NCI-H1436 treated with DMSO at 0.1 percent for 48 hours (cell line): ENCODE measurements at regions not wholly inside any gene's neighbourhood (a gene's known extent, or its start where the extent isn't known, plus 50 kb on each side); places are given as distances from the start of the nearest gene placed in this dataset.
"Not testable (repeated sequence)": the region's sequence is repeated elsewhere in the genome, so short reads cannot be mapped to it uniquely, and the experiment has no call there.

Experiments used
- DNase-seq: peaks from one replicate; lab custom pipeline; 2025; lab: John Stamatoyannopoulos, UW

DNA sequence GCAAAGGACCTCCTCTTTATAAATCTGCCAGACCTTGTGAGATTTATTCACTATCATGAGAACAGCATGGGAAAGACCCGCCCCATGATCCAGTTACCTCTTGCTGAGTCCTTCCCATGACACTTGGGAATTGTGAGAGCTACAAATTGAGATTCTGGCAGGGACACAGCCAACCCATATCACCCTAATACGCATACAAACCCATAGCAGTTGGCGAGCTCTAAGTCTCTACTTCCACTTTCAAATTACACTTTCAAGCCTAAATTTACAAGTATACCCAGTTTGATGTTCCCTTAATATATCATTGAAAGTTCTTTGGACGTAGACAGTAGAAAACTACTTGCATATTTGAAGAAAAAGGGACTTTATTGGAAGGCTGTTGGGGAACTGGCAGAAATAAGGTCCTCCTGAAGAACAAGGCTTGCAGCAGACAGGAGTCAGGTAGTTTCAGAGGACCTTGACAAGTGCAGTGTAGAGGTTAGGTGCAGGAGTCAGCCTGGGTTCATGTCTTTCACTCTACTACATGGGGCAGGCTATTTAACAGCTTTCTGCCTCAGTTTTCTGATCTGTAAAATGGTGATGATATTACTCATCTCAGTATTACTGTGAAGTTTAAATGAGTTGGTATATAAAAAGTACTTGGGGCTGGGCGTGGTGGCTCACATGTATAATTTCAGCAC lies 107.9 kb upstream of the EEF2KMT start:
- DNase-seq, result no peak

DNA sequence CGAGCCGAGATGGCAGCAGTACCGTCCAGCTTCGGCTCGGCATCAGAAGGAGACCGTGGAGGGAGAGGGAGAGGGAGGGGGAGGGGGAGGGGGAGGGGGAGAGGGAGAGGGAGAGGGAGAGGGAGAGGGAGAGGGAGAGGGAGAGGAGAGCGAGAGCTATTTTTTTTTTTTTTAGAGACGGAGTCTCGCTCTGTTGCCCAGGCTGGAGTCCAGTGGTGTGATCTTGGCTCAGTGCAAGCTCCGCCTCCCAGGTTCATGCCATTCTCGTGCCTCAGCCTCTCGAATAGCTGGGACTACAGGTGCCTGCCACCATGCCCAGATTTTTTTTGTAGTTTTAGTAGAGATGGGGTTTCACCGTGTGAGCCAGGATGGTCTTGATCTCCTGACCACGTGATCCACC lies 106.1 kb upstream of the EEF2KMT start:
- DNase-seq, result not testable (repeated sequence)

- no peak for DNase-seq
These were observed 102.5 kb upstream of the EEF2KMT start for GRCh38 chr16:5200123-5200522.

DNA sequence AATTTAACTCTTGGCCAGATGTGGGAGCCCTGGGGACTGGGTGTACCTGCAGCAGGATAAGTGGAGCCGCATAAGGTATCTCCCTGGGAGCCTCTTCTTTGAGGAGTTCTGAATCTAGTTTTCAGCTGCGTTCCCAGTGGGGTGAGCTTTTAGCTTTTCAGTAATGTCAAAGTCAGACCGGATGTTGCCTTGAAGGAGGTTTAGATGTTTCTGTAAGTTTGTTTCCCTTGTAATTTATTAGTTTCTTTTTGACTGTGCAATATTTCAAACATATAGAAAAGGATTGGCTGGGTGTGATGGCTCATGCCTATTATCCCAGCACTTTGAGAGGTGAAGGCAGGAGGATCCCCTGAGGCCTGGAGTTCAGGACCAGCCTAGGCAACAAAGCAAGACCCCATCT lies 98.6 kb upstream of the EEF2KMT start:
- DNase-seq, result no peak

DNA sequence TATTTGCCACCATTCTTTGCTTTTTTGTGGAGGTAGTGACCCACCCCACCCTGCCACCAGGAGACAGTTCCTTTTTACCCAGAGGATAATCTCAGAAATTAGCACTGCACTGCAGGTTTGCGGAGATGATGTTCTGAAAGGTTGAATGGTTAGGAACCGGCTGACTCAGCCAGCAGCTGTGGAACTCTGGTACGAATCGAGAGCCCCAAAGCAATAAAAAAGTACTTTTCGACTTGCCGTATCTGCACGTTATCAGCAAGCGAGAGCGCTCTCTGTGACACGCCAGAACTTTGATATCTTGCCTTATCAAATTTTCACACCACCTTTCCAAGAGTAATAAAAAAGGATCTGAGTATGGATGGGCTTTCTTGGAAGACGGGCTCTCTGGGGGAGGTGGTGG lies 96.3 kb upstream of the EEF2KMT start:
- no peak for DNase-seq

DNA sequence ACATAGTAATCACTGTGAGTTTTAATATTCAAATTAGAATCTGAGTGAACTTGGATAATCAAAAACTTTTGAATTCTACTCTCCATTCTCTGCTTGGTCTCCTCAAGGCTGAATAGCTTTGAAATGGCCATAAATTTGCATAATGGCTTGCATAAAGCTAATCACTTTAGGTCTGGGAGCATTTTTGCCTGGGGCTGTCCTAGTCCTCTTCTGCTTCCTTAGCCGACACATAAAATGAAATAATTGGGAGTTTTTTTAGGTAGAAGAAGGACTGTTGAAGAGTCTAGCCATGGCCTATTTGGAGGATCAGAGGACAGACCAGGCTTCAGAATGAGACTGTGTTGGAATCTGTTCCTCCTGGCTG lies 91.4 kb upstream of the EEF2KMT start:
- DNase-seq, result no peak

DNA sequence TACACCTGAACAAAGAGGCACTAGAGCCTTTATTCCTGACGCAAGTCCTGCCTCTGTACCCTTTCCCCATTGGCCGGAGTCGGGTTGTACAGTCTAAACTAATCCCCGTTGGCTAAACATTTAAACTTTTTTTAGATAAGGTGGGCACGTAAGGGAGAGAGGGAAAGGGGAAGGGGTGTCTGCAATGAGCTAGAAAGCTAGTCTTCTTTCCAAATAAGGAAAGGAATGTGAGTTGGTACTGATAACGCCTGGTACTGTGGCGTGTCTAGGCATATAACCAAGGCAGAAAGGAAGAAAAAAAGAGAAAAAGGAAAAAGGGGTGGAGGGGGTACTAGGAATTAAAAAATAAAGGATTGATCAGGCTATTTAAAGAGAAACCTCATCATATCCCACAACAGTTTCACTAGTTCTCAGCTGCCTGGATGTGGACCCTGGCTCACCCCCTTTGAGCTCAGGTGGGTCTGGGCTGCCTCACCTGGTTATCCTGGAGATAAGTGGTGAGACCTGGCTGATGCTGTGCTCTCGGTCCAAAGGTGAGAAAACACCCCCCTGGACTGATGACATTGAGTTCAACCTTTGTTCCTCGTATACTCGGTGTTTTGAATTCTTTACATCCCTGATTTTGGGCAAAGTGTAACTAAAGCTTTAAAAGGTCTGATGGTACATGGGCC lies 90.9 kb upstream of the EEF2KMT start:
- DNase-seq, result no peak

DNA sequence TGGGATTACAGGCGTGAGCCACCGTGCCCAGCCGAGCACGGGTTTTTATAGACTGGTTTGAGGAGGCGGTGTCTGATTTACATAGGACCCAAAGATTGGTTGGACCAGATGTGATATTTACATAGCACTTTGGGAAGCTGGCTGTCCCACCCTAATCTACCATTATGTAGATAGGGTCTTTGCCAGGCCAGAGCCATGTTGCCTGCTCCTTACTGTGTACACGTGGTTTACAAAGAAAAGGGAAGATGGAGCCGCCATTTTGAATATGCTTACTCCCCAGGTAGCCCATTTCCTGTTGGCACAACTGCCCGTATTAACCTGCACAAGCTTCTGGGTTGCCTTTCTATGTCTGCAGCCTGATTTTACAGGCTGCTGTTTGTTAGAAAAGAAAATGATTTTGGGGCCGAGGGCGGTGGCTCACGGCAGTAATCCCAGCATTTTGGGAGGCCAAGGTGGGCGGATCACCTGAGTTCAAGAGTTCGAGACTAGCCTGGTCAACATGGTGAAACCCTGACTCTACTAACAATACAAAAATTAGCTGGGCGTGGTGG lies 89.9 kb upstream of the EEF2KMT start:
- no peak for DNase-seq

DNA sequence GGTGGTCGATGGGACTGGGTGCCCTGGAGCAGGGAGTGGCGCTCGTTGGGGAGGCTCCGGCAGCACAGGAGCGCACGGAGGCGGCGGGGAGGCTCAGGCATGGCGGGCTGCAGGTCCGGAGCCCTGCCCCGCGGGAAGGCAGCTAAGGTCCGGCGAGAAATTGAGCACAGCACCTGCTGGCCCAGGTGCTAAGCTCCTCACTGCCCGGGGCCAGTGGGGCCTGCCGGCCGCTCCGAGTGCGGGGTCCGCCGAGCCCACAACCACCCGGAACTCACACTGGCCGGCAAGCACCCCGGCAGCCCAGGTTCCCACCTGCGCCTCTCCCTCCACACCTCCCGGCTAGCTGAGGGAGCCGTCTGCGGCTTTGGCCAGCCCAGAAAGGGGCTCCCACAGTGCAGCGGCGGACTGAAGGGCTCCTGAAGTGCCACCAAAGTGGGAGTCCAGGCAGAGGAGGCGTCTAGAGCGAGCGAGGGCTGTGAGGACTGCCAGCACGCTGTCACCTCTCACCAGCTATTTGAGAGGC lies 88.8 kb upstream of the EEF2KMT start:
- no peak for DNase-seq

DNA sequence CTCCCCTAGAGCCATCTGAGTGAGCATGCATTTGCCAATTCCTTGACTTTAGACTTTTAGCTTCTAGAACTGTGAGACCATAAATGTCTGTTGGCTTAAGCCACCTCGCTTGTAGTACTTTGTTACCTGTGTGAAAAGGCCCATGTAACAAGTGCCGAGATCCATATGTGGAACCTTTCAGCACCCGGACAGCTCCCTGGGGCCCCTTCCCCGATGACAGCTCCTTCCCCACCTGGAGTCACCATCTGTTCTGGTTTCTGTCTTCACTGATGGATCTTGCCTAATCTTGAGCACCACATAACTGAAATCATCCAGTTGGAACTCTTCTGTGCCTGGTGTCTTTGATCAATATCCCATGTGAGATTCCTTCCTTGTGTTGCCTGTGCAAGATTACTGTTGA lies 78.9 kb upstream of the EEF2KMT start:
- DNase-seq, result no peak

- DNase-seq, result no peak
These were observed 77.7 kb upstream of the EEF2KMT start for GRCh38 chr16:5175266-5175665.

DNA sequence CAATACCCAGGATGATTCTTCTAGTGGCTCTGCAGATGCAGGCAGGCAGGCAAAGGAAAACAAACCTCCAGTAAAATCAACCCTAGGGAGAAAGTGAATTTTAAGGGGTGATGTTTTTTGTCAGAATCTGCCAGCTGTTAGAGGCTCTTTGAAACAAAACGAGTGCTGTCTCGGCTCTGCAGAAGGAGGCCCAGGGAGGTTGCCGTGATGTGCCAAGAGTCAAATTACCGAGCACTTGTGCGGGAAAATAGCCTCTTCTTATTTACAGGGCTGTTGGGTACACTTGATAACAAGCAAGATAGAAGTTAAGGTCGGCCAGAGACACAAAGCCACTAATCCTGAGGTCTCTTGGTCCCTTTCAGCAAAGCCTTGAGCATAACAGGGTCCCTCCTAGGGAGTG lies 68.9 kb upstream of the EEF2KMT start:
- no peak for DNase-seq

DNA sequence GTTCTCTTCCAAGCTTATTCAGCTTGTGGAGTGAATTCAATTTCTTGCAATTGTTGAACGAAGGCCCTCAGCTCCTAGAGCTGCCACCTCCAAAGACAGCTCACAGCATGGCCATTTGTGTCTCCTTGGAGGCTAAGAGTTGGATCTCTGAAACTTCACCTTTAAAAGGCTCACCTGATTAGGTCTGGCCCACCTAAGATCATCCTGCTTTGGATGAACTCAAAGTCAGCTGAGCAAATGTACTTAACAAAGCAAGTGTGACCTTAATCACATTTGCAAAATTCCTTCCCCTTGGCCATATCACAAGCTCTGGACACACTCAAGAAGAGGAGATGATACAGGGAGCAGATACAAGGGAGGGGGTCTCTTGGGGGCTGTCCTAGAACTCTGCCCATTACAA lies 67.8 kb upstream of the EEF2KMT start:
- DNase-seq, result not testable (repeated sequence)

GRCh38 chr16:5162801-5163200 lies 65.2 kb upstream of the EEF2KMT start:
- not testable (repeated sequence) for DNase-seq

DNA sequence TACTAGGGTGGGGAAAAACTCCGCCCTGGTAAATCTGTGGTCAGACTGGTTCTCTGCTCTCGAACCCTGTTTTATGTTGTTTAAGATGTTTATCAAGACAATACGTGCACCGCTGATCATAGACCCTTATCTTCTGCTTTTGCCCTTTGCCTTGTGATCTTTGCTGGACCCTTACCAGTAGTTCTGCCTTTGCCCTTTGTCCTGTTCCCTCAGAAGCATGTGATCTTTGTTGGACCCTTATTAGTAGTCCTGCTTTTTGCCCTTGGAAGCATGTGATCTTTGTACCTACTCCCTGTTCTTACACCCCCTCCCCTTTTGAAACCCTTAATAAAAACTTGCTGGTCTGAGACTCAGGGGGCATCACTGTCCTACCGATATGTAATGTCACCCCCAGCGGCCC lies 64.3 kb upstream of the EEF2KMT start:
- not testable (repeated sequence) for DNase-seq

GRCh38 chr16:5160010-5160409 lies 62.4 kb upstream of the EEF2KMT start:
- DNase-seq, result not testable (repeated sequence)

DNA sequence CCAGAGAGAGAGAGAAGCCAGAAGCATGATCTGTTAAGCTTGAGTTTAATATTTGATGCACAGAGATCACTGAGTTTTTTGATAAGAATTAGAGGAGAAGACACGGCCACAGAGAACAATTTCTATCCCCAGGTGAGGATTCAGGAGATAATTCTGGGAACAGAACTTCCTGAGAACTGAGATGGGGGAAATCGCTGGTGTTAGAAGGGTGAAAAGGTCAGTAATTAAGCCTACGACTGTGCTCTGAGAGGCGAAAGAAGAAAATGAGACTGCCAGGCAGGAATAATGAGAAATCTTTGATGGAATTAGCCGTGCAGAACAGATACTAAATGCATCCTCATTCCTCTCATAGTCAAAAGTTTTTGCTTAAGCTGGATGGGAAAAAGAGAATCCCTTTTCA lies 61.9 kb upstream of the EEF2KMT start:
- not testable (repeated sequence) for DNase-seq

DNA sequence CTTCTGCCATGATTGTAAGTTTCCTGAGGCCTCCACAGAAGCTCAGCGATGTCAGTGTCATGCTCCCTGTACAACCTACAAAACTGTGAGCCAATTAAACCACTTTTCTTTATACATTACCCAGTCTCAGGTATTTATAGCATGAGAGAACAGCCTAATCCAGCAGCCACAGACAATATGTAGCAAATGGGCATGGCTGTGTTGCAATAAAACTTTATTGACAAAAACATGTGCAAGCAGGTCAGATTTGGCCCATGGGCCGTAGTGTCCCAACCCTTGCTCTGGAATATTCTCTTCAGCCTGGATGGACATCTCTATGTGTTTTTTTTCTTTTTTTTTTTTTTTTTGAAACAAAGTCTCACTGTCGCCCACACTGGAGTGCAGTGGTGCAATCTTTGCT lies 60.9 kb upstream of the EEF2KMT start:
- no peak for DNase-seq

- not testable (repeated sequence) for DNase-seq
These were observed 58.9 kb upstream of the EEF2KMT start for GRCh38 chr16:5156486-5156885.

DNA sequence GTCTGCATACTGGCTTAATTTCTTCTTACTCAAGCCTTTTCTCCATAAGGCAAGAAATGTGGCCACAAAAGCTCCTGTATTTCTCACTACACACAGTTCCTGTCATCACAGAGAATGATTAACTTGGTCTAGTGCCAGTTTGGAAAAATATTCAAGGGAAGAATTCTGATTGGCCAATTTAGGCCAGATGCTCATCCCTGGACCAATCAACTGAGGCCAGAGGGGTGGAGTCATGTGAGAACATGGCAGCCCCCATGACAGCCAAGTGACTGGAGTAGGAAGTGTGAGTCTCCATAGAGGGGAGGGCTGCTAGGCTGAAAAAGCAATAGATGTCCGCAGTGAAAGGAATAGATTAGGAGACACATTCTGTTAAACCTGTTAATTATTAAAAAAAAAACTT lies 56.4 kb upstream of the EEF2KMT start:
- not testable (repeated sequence) for DNase-seq

- DNase-seq, result not testable (repeated sequence)
These were observed 53.8 kb upstream of the EEF2KMT start for GRCh38 chr16:5151409-5151808.
